ENCODE measurements at regions not wholly inside any gene's neighbourhood (a gene's known extent, or its start where the extent isn't known, plus 50 kb on each side); places are given as distances from the start of the nearest gene placed in this dataset.

- TF ChIP-seq NFE2L2 (conservative IDR thresholded peaks at IDR 0.05; ENCODE audit: low read length): no peak
- no peak for TF ChIP-seq HOXB13 (CRISPR knock-in tag; IDR thresholded peaks at IDR 0.05; ENCODE audit: low read depth)
- TF ChIP-seq EHF (CRISPR knock-in tag; IDR thresholded peaks at IDR 0.05): no peak
- TF ChIP-seq PBX3 (IDR thresholded peaks at IDR 0.05): no peak
- TF ChIP-seq CHD2 (IDR thresholded peaks at IDR 0.05; ENCODE audit: low read length, partially characterized antibody): no peak
- TF ChIP-seq CHD4 (IDR thresholded peaks at IDR 0.05; ENCODE audit: borderline replicate concordance): no peak
- TF ChIP-seq RARB (CRISPR knock-in tag; IDR thresholded peaks at IDR 0.05): no peak
- TF ChIP-seq MYC (IDR thresholded peaks at IDR 0.05; ENCODE audit: borderline replicate concordance, low read length): no peak
- TF ChIP-seq HOXA7 (CRISPR knock-in tag; IDR thresholded peaks at IDR 0.05): no peak
- no peak for TF ChIP-seq ATOH8 (CRISPR knock-in tag; IDR thresholded peaks at IDR 0.05; ENCODE audit: low read depth)
- no peak for TF ChIP-seq EP300 (IDR thresholded peaks at IDR 0.05)
- no peak for TF ChIP-seq USF2 (IDR thresholded peaks at IDR 0.05)
- no peak for TF ChIP-seq TP53 (CRISPR knock-in tag; IDR thresholded peaks at IDR 0.05)
- no peak for TF ChIP-seq JUN (IDR thresholded peaks at IDR 0.05)
- TF ChIP-seq HOXB5 (CRISPR knock-in tag; IDR thresholded peaks at IDR 0.05): no peak
- no peaks in the 10 kb centered on the region for H3K9me3 ChIP-seq
- WGBS (ENCODE audit: missing lambda C conversion rate): 88% methylated on average over 9 of the region's 9 CpGs
- ChIA-PET CTCF (interaction anchor here (1.0 kb wide), 1 partner anchor 63 kb away, joined by 4 read pairs; no protein-coding TSS in a partner anchor), POLR2A (no interaction called here)
- no peak overlapping the region for H3K4me3 ChIP-seq
- ATAC-seq: no peak
- H3K27ac ChIP-seq: no peak overlapping the region
- H3K4me2 ChIP-seq: no peak overlapping the region
- H3K4me1 ChIP-seq: no peaks in the 10 kb centered on the region
- FAIRE-seq: no peak
- DNase-seq (ENCODE audit: low read depth in 1 of 2, low spot score in 1 of 2): no peak
These were observed 65.4 kb upstream of the ENPP6 start for GRCh38 chr4:184282895-184283654.

- DNase-seq (ENCODE audit: low read depth in 1 of 2, low spot score in 1 of 2) (no peak), ATAC-seq (peak in 1 of 2 experiments; percentile 23; a peak in 1 of 6 replicates), FAIRE-seq (no peak)
- POLR2A ChIA-PET: interaction anchor here (0.6 kb wide), 1 partner anchor 789 kb away, joined by 3 read pairs; no protein-coding TSS in a partner anchor
- Histone ChIP-seq H3K27ac (no peak overlapping the region), H3K4me2 (no peak overlapping the region), H3K4me3 (no peak overlapping the region), H3K9me3 (no peaks in the 10 kb centered on the region), H3K4me1 (no peaks in the 10 kb centered on the region)
- TF ChIP-seq BCL3 (IDR thresholded peaks at IDR 0.05) (no peak), TP53 (CRISPR knock-in tag; IDR thresholded peaks at IDR 0.05) (no peak), POLR2AphosphoS2 (conservative IDR thresholded peaks at IDR 0.05; ENCODE audit: low read length) (no peak), ZNF302 (CRISPR knock-in tag; IDR thresholded peaks at IDR 0.05) (no peak), HES2 (IDR thresholded peaks at IDR 0.05) (no peak), PBX3 (IDR thresholded peaks at IDR 0.05) (no peak), E2F6 (IDR thresholded peaks at IDR 0.05; ENCODE audit: borderline replicate concordance, low read depth) (no peak), CHD4 (IDR thresholded peaks at IDR 0.05; ENCODE audit: borderline replicate concordance) (no peak), ZC3H11A (IDR thresholded peaks at IDR 0.05) (no peak), FOSB (CRISPR knock-in tag; IDR thresholded peaks at IDR 0.05) (no peak)
- CTCF ChIA-PET: interaction anchor here (1.0 kb wide), 1 partner anchor 64 kb away, joined by 4 read pairs; no protein-coding TSS in a partner anchor
- 91% methylated on average over 4 of the region's 8 CpGs for WGBS (ENCODE audit: missing lambda C conversion rate)
These were observed 64.6 kb upstream of the ENPP6 start for GRCh38 chr4:184282251-184282713.

All from A549 (cell line).